H1 (cell line): ENCODE measurements at regions not wholly inside any gene's neighbourhood (a gene's known extent, or its start where the extent isn't known, plus 50 kb on each side); places are given as distances from the start of the nearest gene placed in this dataset.

Experiments used
- BACH1 ChIP-seq: IDR thresholded peaks from 2 replicates; pipeline ENCODE4 v1.6.1; 2012; ENCODE audit warnings: low read length, improper control_type of control experiment
- CTBP2 ChIP-seq: IDR thresholded peaks from 2 replicates; pipeline ENCODE4 v1.7.0; 2011; ENCODE audit warnings: borderline replicate concordance, mild to moderate bottlenecking, moderate library complexity, mixed read lengths, low read length; ENCODE audit not compliant: insufficient read depth, insufficient read length
- EP300 ChIP-seq, 2 experiments: IDR thresholded peaks; 1 replicate in 1 of 2; 2 replicates in 1 of 2; pipeline ENCODE4 v1.6.1; 2011 to 2012; ENCODE audit warnings: low read depth in 2 of 2, low read length in 2 of 2, mild to moderate bottlenecking in 2 of 2, borderline replicate concordance in 1 of 2, inconsistent platforms in 1 of 2, moderate library complexity in 1 of 2
- NANOG ChIP-seq: IDR thresholded peaks from 2 replicates; pipeline ENCODE4 v1.6.1; 2011; ENCODE audit warnings: low read length, low read depth, mild to moderate bottlenecking, inconsistent platforms; ENCODE audit not compliant: insufficient read depth, poor library complexity, severe bottlenecking
- TAF1 ChIP-seq: IDR thresholded peaks from 2 replicates; pipeline ENCODE4 v1.6.1; 2011; ENCODE audit warnings: mild to moderate bottlenecking, low read depth, low read length
- TAF7 ChIP-seq: optimal IDR thresholded peaks from 2 replicates; pipeline ENCODE3; 2011; ENCODE audit warnings: low read depth, mild to moderate bottlenecking, inconsistent platforms, low read length, moderate library complexity, borderline replicate concordance
- TCF12 ChIP-seq: IDR thresholded peaks from 2 replicates; pipeline ENCODE4 v1.6.1; 2011; ENCODE audit warnings: low read depth, mild to moderate bottlenecking, low read length
- YY1 ChIP-seq: IDR thresholded peaks from 2 replicates; pipeline ENCODE4 v1.6.1; 2011; ENCODE audit warnings: low read depth, mild to moderate bottlenecking, low read length
- TF ChIP-seq, protein P1 (sequence below), 3 experiments: IDR thresholded peaks; 1 replicate in 2 of 3; 2 replicates in 1 of 3; pipeline versions ENCODE4 v1.5.1 to v1.6.1; 2011; ENCODE audit warnings: low read length in 3 of 3, mild to moderate bottlenecking in 3 of 3, inconsistent platforms in 2 of 3, low read depth in 1 of 3, moderate library complexity in 1 of 3; ENCODE audit not compliant: insufficient read depth in 1 of 3; ENCODE audit errors: control extremely low read depth in 1 of 3
- TF ChIP-seq, protein P2 (sequence below): IDR thresholded peaks from 2 replicates; pipeline ENCODE4 v1.6.1; 2011; ENCODE audit warnings: low read depth, mild to moderate bottlenecking, low read length; ENCODE audit not compliant: insufficient read depth

DNA sequence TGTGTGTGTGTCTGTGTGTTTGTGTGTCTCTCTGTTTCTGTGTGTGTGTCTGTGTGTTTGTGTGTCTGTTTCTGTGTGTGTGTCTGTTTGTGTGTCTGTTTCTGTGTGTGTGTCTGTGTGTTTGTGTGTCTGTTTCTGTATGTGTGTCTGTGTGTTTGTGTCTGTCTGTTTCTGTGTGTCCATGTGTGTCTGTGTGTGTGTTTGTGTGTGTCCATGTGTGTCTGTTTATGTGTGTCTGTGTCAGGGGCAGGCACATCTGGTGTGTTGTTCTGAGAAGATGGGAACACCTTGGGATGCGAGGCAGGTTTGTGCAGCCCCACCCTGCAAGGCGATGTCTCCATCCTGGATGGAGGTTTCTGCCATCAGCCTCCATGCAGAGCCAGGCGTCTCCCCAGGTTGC lies 275.8 kb upstream of the SOX1 start:
- TF ChIP-seq BACH1 (no peak), YY1 (no peak), TAF7 (no peak), EP300 (IDR thresholded peaks at IDR 0.05; ENCODE audit: borderline replicate concordance in 1 of 2, low read depth in 2 of 2, low read length in 2 of 2) (no peak), TAF1 (no peak), CTBP2 (no peak), NANOG (no peak), TCF12 (no peak)
- TF ChIP-seq, protein P1, sequence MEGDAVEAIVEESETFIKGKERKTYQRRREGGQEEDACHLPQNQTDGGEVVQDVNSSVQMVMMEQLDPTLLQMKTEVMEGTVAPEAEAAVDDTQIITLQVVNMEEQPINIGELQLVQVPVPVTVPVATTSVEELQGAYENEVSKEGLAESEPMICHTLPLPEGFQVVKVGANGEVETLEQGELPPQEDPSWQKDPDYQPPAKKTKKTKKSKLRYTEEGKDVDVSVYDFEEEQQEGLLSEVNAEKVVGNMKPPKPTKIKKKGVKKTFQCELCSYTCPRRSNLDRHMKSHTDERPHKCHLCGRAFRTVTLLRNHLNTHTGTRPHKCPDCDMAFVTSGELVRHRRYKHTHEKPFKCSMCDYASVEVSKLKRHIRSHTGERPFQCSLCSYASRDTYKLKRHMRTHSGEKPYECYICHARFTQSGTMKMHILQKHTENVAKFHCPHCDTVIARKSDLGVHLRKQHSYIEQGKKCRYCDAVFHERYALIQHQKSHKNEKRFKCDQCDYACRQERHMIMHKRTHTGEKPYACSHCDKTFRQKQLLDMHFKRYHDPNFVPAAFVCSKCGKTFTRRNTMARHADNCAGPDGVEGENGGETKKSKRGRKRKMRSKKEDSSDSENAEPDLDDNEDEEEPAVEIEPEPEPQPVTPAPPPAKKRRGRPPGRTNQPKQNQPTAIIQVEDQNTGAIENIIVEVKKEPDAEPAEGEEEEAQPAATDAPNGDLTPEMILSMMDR (IDR thresholded peaks at IDR 0.05; ENCODE audit: control extremely low read depth in 1 of 3, insufficient read depth in 1 of 3, low read depth in 1 of 3, low read length in 3 of 3) = no peak
- TF ChIP-seq, protein P2, sequence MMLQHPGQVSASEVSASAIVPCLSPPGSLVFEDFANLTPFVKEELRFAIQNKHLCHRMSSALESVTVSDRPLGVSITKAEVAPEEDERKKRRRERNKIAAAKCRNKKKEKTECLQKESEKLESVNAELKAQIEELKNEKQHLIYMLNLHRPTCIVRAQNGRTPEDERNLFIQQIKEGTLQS = no peak
